Caco-2 (cell line): ENCODE measurements at regions not wholly inside any gene's neighbourhood (a gene's known extent, or its start where the extent isn't known, plus 50 kb on each side); places are given as distances from the start of the nearest gene placed in this dataset.

Experiments used
- BruUV-seq: library from RNA; stranded (reverse); fragments of 400-500 nt; replicated peaks from 2 replicates; lab custom pipeline; 2021; lab: Mats Ljungman, UMichigan
- CTCF ChIA-PET: fragments of 300-600 bp; sonication (Branson Sonifier 250); formaldehyde crosslinking; loops from one replicate; lab custom pipeline; 2022; ENCODE audit warnings: antibody characterized with exemption; lab: Charles Lee
- POLR2A ChIA-PET: fragments of 300-600 bp; sonication (Branson Sonifier 250); formaldehyde crosslinking; loops from one replicate; lab custom pipeline; 2022; ENCODE audit warnings: antibody characterized with exemption; lab: Charles Lee
- DNase-seq, 2 experiments: peaks; one replicate each; pipeline versions ENCODE4 v3.0.0 to v3.0.0-alpha.2; 2020 to 2022
- H3K27me3 ChIP-seq: replicated peaks from 2 replicates; pipeline ENCODE4 v1.6.0; 2011; ENCODE audit warnings: low read length; ENCODE audit not compliant: control insufficient read depth, insufficient read depth
- H3K36me3 ChIP-seq: 2 replicates; pipeline ENCODE4 v1.5.1; 2011; ENCODE audit warnings: low read length; ENCODE audit not compliant: control insufficient read depth, insufficient read depth
- H3K4me1 ChIP-seq: fragments of 250-450 bp; sonication (Bioruptor Pico); 2 replicates; pipeline ENCODE4 v1.5.1; 2020; ENCODE audit warnings: mild to moderate bottlenecking
- H3K4me3 ChIP-seq: 2 replicates; pipeline ENCODE4 v1.5.1; 2011; ENCODE audit warnings: low read depth, mild to moderate bottlenecking, control low read depth, low read length
- H3K9me3 ChIP-seq: fragments of 250-450 bp; sonication (Bioruptor Pico); 2 replicates; pipeline ENCODE4 v1.5.1; 2020; ENCODE audit warnings: mild to moderate bottlenecking, moderate library complexity
- H3K27ac Mint-ChIP-seq: one replicate; pipeline ENCODE4 v1.8.0; 2022; ENCODE audit warnings: mixed read lengths; ENCODE audit not compliant: unreplicated experiment
- H3K27me3 Mint-ChIP-seq: one replicate; pipeline ENCODE4 v1.8.0; 2022; ENCODE audit warnings: mixed read lengths; ENCODE audit not compliant: insufficient read depth, unreplicated experiment
- H3K36me3 Mint-ChIP-seq: one replicate; pipeline ENCODE4 v1.8.0; 2022; ENCODE audit warnings: mild to moderate bottlenecking, mixed read lengths; ENCODE audit not compliant: insufficient read depth, unreplicated experiment
- H3K4me1 Mint-ChIP-seq: one replicate; pipeline ENCODE4 v1.8.0; 2022; ENCODE audit warnings: low read depth, mixed read lengths; ENCODE audit not compliant: unreplicated experiment
- H3K4me3 Mint-ChIP-seq: one replicate; pipeline ENCODE4 v1.8.0; 2022; ENCODE audit warnings: mild to moderate bottlenecking, moderate library complexity, mixed read lengths; ENCODE audit not compliant: unreplicated experiment
- H3K9me3 Mint-ChIP-seq: one replicate; pipeline ENCODE4 v1.8.0; 2022; ENCODE audit warnings: mixed read lengths; ENCODE audit not compliant: unreplicated experiment
- intact Hi-C: fragments of 100-400 bp; cut with micrococcal nuclease; formaldehyde crosslinking; loops from one replicate; pipeline ENCODE4 v1.10.0; 2022; ENCODE audit not compliant: unreplicated experiment
- TF ChIP-seq, protein P1 (sequence below), 2 experiments: fragments of 200-600 bp in 1 of 2; IDR thresholded peaks; 1 replicate in 1 of 2; 2 replicates in 1 of 2; pipeline versions ENCODE4 v1.5.1 to v1.8.0; 2011 to 2022; ENCODE audit warnings: antibody characterized with exemption in 1 of 2, control low read depth in 1 of 2, inconsistent platforms in 1 of 2, low read depth in 1 of 2, low read length in 1 of 2, mild to moderate bottlenecking in 1 of 2, moderate library complexity in 1 of 2; ENCODE audit not compliant: insufficient read depth in 1 of 2, severe bottlenecking in 1 of 2, unreplicated experiment in 1 of 2

DNA sequence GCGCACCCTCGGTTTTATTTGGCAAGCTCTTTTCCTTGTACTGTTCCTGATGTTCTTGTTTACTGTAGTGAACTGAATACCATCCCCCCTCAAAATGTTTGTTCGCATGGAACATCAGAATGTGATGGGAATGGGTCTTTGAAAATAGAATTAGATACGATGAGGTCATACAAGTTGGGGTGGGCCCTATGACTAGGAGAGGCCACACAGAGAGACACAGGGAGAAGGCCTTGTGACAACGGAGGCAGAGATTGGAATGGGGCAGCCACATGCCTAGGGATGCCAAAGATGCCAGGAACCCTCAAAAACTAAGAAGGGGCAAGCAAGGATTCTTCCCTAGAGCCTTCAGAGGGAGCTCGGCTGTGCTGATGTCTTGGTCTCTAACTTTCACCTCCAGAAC lies 123.6 kb downstream of the FAM204A start:
- CTCF ChIA-PET: no interaction called here
- BruUV-seq: no TSS peak

GRCh38 chr10:118216571-118217170 lies 125.5 kb downstream of the FAM204A start:
- DNase-seq: no peak
- H3K4me3 Mint-ChIP-seq: no peak overlapping the region
- peaks cover 8% of the 10 kb centered on the region for H3K9me3 Mint-ChIP-seq
- Histone ChIP-seq H3K36me3 (no peaks in the 10 kb centered on the region), H3K4me3 (no peak overlapping the region), H3K27me3 (no peaks in the 10 kb centered on the region), H3K9me3 (no peaks in the 10 kb centered on the region), H3K4me1 (no peaks in the 10 kb centered on the region; the same call in 1 of the 2 replicates)
- CTCF ChIA-PET: no interaction called here
- POLR2A ChIA-PET: no interaction called here
- H3K27ac Mint-ChIP-seq: no peak overlapping the region
- peaks cover 2% of the 10 kb centered on the region for H3K27me3 Mint-ChIP-seq
- TF ChIP-seq, protein P1, sequence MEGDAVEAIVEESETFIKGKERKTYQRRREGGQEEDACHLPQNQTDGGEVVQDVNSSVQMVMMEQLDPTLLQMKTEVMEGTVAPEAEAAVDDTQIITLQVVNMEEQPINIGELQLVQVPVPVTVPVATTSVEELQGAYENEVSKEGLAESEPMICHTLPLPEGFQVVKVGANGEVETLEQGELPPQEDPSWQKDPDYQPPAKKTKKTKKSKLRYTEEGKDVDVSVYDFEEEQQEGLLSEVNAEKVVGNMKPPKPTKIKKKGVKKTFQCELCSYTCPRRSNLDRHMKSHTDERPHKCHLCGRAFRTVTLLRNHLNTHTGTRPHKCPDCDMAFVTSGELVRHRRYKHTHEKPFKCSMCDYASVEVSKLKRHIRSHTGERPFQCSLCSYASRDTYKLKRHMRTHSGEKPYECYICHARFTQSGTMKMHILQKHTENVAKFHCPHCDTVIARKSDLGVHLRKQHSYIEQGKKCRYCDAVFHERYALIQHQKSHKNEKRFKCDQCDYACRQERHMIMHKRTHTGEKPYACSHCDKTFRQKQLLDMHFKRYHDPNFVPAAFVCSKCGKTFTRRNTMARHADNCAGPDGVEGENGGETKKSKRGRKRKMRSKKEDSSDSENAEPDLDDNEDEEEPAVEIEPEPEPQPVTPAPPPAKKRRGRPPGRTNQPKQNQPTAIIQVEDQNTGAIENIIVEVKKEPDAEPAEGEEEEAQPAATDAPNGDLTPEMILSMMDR (IDR thresholded peaks at IDR 0.05; ENCODE audit: insufficient read depth in 1 of 2, low read depth in 1 of 2, low read length in 1 of 2, severe bottlenecking in 1 of 2, unreplicated experiment in 1 of 2): no peak
- no TSS peak for BruUV-seq
- H3K36me3 Mint-ChIP-seq: no peaks in the 10 kb centered on the region
- H3K4me1 Mint-ChIP-seq: no peaks in the 10 kb centered on the region
- intact Hi-C loops: no loop called here

More for the DNA sequence above, 123.6 kb downstream of the FAM204A start:
- no peaks in the 10 kb centered on the region for H3K27me3 ChIP-seq
- no peaks in the 10 kb centered on the region for H3K9me3 ChIP-seq
- Mint-ChIP-seq H3K27me3 (peaks cover 2% of the 10 kb centered on the region), H3K27ac (no peak overlapping the region), H3K9me3 (peaks cover 12% of the 10 kb centered on the region), H3K4me3 (no peak overlapping the region), H3K4me1 (no peaks in the 10 kb centered on the region), H3K36me3 (no peaks in the 10 kb centered on the region)
- no peaks in the 10 kb centered on the region; the same call in 1 of the 2 replicates for H3K4me1 ChIP-seq
- intact Hi-C loops: no loop called here
- H3K4me3 ChIP-seq: no peak overlapping the region
- H3K36me3 ChIP-seq: no peaks in the 10 kb centered on the region
- no peak for DNase-seq
- POLR2A ChIA-PET: no interaction called here
- TF ChIP-seq, protein P1 (IDR thresholded peaks at IDR 0.05; ENCODE audit: insufficient read depth in 1 of 2, low read depth in 1 of 2, low read length in 1 of 2, severe bottlenecking in 1 of 2, unreplicated experiment in 1 of 2): no peak

- POLR2A ChIA-PET: no interaction called here
- H3K27me3 ChIP-seq: no peaks in the 10 kb centered on the region
- no peaks in the 10 kb centered on the region for H3K9me3 ChIP-seq
- TF ChIP-seq, protein P1 (IDR thresholded peaks at IDR 0.05; ENCODE audit: insufficient read depth in 1 of 2, low read depth in 1 of 2, low read length in 1 of 2, severe bottlenecking in 1 of 2, unreplicated experiment in 1 of 2): no peak
- no peaks in the 10 kb centered on the region for H3K36me3 ChIP-seq
- no peak for DNase-seq
- Mint-ChIP-seq H3K27me3 (no peaks in the 10 kb centered on the region), H3K4me3 (no peak overlapping the region), H3K27ac (no peak overlapping the region), H3K4me1 (no peaks in the 10 kb centered on the region), H3K9me3 (peaks cover 1% of the 10 kb centered on the region), H3K36me3 (no peaks in the 10 kb centered on the region)
- intact Hi-C loops: no loop called here
- H3K4me1 ChIP-seq: no peaks in the 10 kb centered on the region; the same call in 1 of the 2 replicates
- no TSS peak for BruUV-seq
- H3K4me3 ChIP-seq: no peak overlapping the region
- CTCF ChIA-PET: no interaction called here
Measured at GRCh38 chr10:118216020-118216419, 126.1 kb downstream of the FAM204A start.
